ENCODE measurements at regions not wholly inside any gene's neighbourhood (a gene's known extent, or its start where the extent isn't known, plus 50 kb on each side); places are given as distances from the start of the nearest gene placed in this dataset.

- TF ChIP-seq EZH2 (IDR thresholded peaks at IDR 0.05) (no peak), ZFX (IDR thresholded peaks at IDR 0.05) (no peak), POLR2AphosphoS5 (IDR thresholded peaks at IDR 0.05; ENCODE audit: low read depth, low read length) (no peak)
Observed at GRCh38 chr5:152089644-152090043, 165.0 kb upstream of the GLRA1 start (continued).

- intact Hi-C loops (cut with micrococcal nuclease): no loop called here
- Histone ChIP-seq H3K4me3 (replicated peaks in 1 of 2; ENCODE audit: low read depth in 1 of 2, low read length in 2 of 2) (no peak overlapping the region), H3K79me2 (ENCODE audit: insufficient read depth, low read length) (no peaks in the 10 kb centered on the region), H3K4me2 (ENCODE audit: low read length) (no peak overlapping the region), H3K9me2 (ENCODE audit: insufficient read depth) (no peaks in the 10 kb centered on the region), H3K36me3 (ENCODE audit: control insufficient read depth in 1 of 2, insufficient read depth in 2 of 2, low read length in 2 of 2) (no peaks in the 10 kb centered on the region), H3K27me3 (ENCODE audit: insufficient read depth, low read length) (no peaks in the 10 kb centered on the region; the same call in 1 of the 2 replicates), H3K9ac (ENCODE audit: low read length) (no peak overlapping the region), H3K27ac (ENCODE audit: low read depth, low read length) (no peak overlapping the region), H3K4me1 (ENCODE audit: control insufficient read depth in 1 of 2, insufficient read depth in 2 of 2, low read length in 2 of 2) (no peaks in the 10 kb centered on the region), H3K9me3 (ENCODE audit: control insufficient read depth in 1 of 2, insufficient read depth in 1 of 2, low read depth in 1 of 2, low read length in 2 of 2) (no peaks in the 10 kb centered on the region), H2AFZ (ENCODE audit: low read depth, low read length, poor library complexity, severe bottlenecking) (no peak overlapping the region), H4K20me1 (ENCODE audit: insufficient read depth) (no peaks in the 10 kb centered on the region)
- RAD21 ChIA-PET (ENCODE audit: low non-redundant PET in 1 of 2, low total read pairs in 2 of 2, uncharacterized antibody in 2 of 2, unreplicated experiment in 2 of 2): no interaction called here
- POLR2A ChIA-PET: no interaction called here
- BruUV-seq (replicated peaks): no TSS peak
- DNase-seq (ENCODE audit: low read depth, low spot score) (no peak), ATAC-seq (no peak)
- TF ChIP-seq CEBPB (IDR thresholded peaks at IDR 0.05; ENCODE audit: low read depth) (no peak), JUND (IDR thresholded peaks at IDR 0.05) (no peak), MAX (IDR thresholded peaks at IDR 0.05) (no peak), SP1 (IDR thresholded peaks at IDR 0.05; ENCODE audit: low read depth) (no peak), RAD21 (IDR thresholded peaks at IDR 0.05; ENCODE audit: low read depth) (no peak), POLR2A (IDR thresholded peaks at IDR 0.05; ENCODE audit: borderline replicate concordance, extremely low read depth, insufficient read depth, insufficient read length) (no peak), FOSL1 (IDR thresholded peaks at IDR 0.05; ENCODE audit: low read depth) (no peak), ELF1 (IDR thresholded peaks at IDR 0.05; ENCODE audit: borderline replicate concordance, low read depth) (no peak), EZH2 (IDR thresholded peaks at IDR 0.05) (no peak)
- CTCF ChIA-PET: no interaction called here
Observed at GRCh38 chr5:152086668-152087067, 162.0 kb upstream of the GLRA1 start.

- ChIA-PET POLR2A (no interaction called here), RAD21 (ENCODE audit: low non-redundant PET in 1 of 2, low total read pairs in 2 of 2, uncharacterized antibody in 2 of 2, unreplicated experiment in 2 of 2) (no interaction called here), CTCF (no interaction called here)
- Histone ChIP-seq H3K27ac (ENCODE audit: low read depth, low read length) (no peak overlapping the region), H2AFZ (ENCODE audit: low read depth, low read length, poor library complexity, severe bottlenecking) (no peak overlapping the region), H3K9me3 (ENCODE audit: control insufficient read depth in 1 of 2, insufficient read depth in 1 of 2, low read depth in 1 of 2, low read length in 2 of 2) (no peaks in the 10 kb centered on the region), H3K79me2 (ENCODE audit: insufficient read depth, low read length) (no peaks in the 10 kb centered on the region), H3K4me2 (ENCODE audit: low read length) (no peak overlapping the region), H3K4me3 (replicated peaks in 1 of 2; ENCODE audit: low read depth in 1 of 2, low read length in 2 of 2) (no peak overlapping the region), H3K9ac (ENCODE audit: low read length) (no peak overlapping the region), H3K9me2 (ENCODE audit: insufficient read depth) (no peaks in the 10 kb centered on the region), H3K27me3 (ENCODE audit: insufficient read depth, low read length) (no peaks in the 10 kb centered on the region; the same call in 1 of the 2 replicates), H4K20me1 (ENCODE audit: insufficient read depth) (no peaks in the 10 kb centered on the region), H3K36me3 (ENCODE audit: control insufficient read depth in 1 of 2, insufficient read depth in 2 of 2, low read length in 2 of 2) (no peaks in the 10 kb centered on the region), H3K4me1 (ENCODE audit: control insufficient read depth in 1 of 2, insufficient read depth in 2 of 2, low read length in 2 of 2) (no peaks in the 10 kb centered on the region)
- BruUV-seq (replicated peaks): no TSS peak
- DNase-seq (ENCODE audit: low read depth, low spot score): no peak
- TF ChIP-seq SP1 (IDR thresholded peaks at IDR 0.05; ENCODE audit: low read depth) (no peak), SRF (IDR thresholded peaks at IDR 0.05; ENCODE audit: low read depth) (no peak), CTCF (IDR thresholded peaks at IDR 0.05 in 2 of 3, conservative IDR thresholded peaks at IDR 0.05 in 1 of 3; ENCODE audit: borderline replicate concordance in 1 of 3, insufficient read depth in 1 of 3, low read depth in 2 of 3, low read length in 2 of 3) (no peak), FOSL1 (IDR thresholded peaks at IDR 0.05; ENCODE audit: low read depth) (no peak)
- intact Hi-C loops (cut with micrococcal nuclease): no loop called here
- ATAC-seq: no peak
Observed at GRCh38 chr5:152084476-152084875, 159.8 kb upstream of the GLRA1 start.

Measured in HCT116 (cell line).